ENCODE measurements at regions not wholly inside any gene's neighbourhood (a gene's known extent, or its start where the extent isn't known, plus 50 kb on each side); places are given as distances from the start of the nearest gene placed in this dataset.

DNA sequence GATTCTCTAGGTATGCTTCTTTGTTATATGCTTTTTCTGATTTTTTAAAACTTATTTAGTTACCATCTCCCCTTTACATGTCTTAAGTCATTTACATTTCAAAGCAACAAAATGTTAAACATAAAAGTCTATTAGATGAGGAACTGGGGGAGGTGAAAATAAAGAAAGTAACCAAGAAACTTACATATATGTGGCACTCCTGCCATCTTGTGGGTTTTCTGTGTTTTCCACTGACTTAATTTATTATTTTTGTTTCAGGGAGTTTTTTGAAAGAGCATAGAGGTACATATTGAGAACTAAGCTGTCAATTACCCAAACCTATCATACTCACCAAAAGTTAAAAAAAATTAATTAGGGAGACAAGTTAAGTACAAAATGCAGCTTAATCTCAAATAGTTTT, 1531.1 kb downstream of the MRPL39 start:
- no peaks in the 10 kb centered on the region for H4K20me1 ChIP-seq (ENCODE audit: insufficient read depth)
- TF ChIP-seq RAD21 (conservative IDR thresholded peaks at IDR 0.05), result peak; percentile 62
- TF ChIP-seq, protein P1, sequence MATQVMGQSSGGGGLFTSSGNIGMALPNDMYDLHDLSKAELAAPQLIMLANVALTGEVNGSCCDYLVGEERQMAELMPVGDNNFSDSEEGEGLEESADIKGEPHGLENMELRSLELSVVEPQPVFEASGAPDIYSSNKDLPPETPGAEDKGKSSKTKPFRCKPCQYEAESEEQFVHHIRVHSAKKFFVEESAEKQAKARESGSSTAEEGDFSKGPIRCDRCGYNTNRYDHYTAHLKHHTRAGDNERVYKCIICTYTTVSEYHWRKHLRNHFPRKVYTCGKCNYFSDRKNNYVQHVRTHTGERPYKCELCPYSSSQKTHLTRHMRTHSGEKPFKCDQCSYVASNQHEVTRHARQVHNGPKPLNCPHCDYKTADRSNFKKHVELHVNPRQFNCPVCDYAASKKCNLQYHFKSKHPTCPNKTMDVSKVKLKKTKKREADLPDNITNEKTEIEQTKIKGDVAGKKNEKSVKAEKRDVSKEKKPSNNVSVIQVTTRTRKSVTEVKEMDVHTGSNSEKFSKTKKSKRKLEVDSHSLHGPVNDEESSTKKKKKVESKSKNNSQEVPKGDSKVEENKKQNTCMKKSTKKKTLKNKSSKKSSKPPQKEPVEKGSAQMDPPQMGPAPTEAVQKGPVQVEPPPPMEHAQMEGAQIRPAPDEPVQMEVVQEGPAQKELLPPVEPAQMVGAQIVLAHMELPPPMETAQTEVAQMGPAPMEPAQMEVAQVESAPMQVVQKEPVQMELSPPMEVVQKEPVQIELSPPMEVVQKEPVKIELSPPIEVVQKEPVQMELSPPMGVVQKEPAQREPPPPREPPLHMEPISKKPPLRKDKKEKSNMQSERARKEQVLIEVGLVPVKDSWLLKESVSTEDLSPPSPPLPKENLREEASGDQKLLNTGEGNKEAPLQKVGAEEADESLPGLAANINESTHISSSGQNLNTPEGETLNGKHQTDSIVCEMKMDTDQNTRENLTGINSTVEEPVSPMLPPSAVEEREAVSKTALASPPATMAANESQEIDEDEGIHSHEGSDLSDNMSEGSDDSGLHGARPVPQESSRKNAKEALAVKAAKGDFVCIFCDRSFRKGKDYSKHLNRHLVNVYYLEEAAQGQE (IDR thresholded peaks at IDR 0.05; ENCODE audit: borderline replicate concordance), result no peak
- no peak for TF ChIP-seq POLR2AphosphoS5 (IDR thresholded peaks at IDR 0.05)
- TF ChIP-seq SMC3 (conservative IDR thresholded peaks at IDR 0.05; ENCODE audit: poor library complexity), result peak; percentile 63
- no peak for TF ChIP-seq EZH2 (IDR thresholded peaks at IDR 0.05; ENCODE audit: borderline replicate concordance, insufficient read depth, low read length, poor library complexity, severe bottlenecking)
- TF ChIP-seq, protein P2, sequence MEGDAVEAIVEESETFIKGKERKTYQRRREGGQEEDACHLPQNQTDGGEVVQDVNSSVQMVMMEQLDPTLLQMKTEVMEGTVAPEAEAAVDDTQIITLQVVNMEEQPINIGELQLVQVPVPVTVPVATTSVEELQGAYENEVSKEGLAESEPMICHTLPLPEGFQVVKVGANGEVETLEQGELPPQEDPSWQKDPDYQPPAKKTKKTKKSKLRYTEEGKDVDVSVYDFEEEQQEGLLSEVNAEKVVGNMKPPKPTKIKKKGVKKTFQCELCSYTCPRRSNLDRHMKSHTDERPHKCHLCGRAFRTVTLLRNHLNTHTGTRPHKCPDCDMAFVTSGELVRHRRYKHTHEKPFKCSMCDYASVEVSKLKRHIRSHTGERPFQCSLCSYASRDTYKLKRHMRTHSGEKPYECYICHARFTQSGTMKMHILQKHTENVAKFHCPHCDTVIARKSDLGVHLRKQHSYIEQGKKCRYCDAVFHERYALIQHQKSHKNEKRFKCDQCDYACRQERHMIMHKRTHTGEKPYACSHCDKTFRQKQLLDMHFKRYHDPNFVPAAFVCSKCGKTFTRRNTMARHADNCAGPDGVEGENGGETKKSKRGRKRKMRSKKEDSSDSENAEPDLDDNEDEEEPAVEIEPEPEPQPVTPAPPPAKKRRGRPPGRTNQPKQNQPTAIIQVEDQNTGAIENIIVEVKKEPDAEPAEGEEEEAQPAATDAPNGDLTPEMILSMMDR (IDR thresholded peaks at IDR 0.05; ENCODE audit: poor library complexity, severe bottlenecking), result peak; percentile 56
- TF ChIP-seq TAF1 (IDR thresholded peaks at IDR 0.05; ENCODE audit: low read depth), result no peak
- no peak for TF ChIP-seq EP300 (conservative IDR thresholded peaks at IDR 0.05; ENCODE audit: poor library complexity, severe bottlenecking)
- TF ChIP-seq MXI1 (conservative IDR thresholded peaks at IDR 0.05; ENCODE audit: poor library complexity, severe bottlenecking), result no peak

DNA sequence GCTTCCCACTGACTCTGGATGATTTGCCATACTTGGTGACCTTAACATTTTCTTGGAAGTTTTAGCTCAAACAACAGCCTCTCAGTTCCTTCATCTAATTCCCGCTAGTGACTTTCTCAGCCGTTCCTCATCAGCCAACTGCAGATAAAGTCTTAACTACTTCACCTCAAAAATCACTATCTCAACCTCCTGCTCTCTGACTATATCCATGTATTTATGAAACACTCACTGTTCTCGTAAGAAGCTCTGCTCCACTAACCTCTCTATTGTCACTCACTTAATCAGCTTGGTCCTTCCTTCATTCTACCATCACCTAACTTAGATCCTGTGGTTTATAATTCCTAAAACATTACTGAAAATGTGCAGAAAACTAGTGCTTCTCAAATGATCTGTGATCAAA, 1551.6 kb downstream of the MRPL39 start:
- no peaks in the 10 kb centered on the region for H3K9me3 ChIP-seq (ENCODE audit: low read length)
- H3K79me2 ChIP-seq (replicated peaks; ENCODE audit: insufficient read depth, low read length), result no peaks in the 10 kb centered on the region
- TF ChIP-seq SMC3 (conservative IDR thresholded peaks at IDR 0.05; ENCODE audit: poor library complexity) (no peak), EP300 (conservative IDR thresholded peaks at IDR 0.05; ENCODE audit: poor library complexity, severe bottlenecking) (no peak), MXI1 (conservative IDR thresholded peaks at IDR 0.05; ENCODE audit: poor library complexity, severe bottlenecking) (no peak), POLR2AphosphoS5 (IDR thresholded peaks at IDR 0.05) (no peak), EZH2 (IDR thresholded peaks at IDR 0.05; ENCODE audit: borderline replicate concordance, insufficient read depth, low read length, poor library complexity, severe bottlenecking) (no peak), TAF1 (IDR thresholded peaks at IDR 0.05; ENCODE audit: low read depth) (no peak), RAD21 (conservative IDR thresholded peaks at IDR 0.05) (no peak)
- TF ChIP-seq, protein P2 (IDR thresholded peaks at IDR 0.05; ENCODE audit: poor library complexity, severe bottlenecking), result no peak
- TF ChIP-seq, protein P1 (IDR thresholded peaks at IDR 0.05; ENCODE audit: borderline replicate concordance), result no peak
- H3K27ac ChIP-seq (ENCODE audit: low read length), result no peak overlapping the region
- H3F3A ChIP-seq (ENCODE audit: insufficient read depth, low read length, poor library complexity, severe bottlenecking), result no peaks in the 10 kb centered on the region
- no peaks in the 10 kb centered on the region for H3K9me2 ChIP-seq (ENCODE audit: insufficient read depth, low read length)
- no peaks in the 10 kb centered on the region for H4K20me1 ChIP-seq (ENCODE audit: insufficient read depth)
- no peak overlapping the region for H3K4me3 ChIP-seq (ENCODE audit: low read length)
- H2AFZ ChIP-seq (ENCODE audit: low read depth, low read length), result no peak overlapping the region
- H3K9ac ChIP-seq (ENCODE audit: low read length), result no peak overlapping the region
- H3K27me3 ChIP-seq (ENCODE audit: insufficient read depth, low read depth, low read length), result no peaks in the 10 kb centered on the region
- H3K36me3 ChIP-seq (ENCODE audit: insufficient read depth, low read length), result no peaks in the 10 kb centered on the region
- no peak overlapping the region for H3K4me2 ChIP-seq (ENCODE audit: low read length)

More for the DNA sequence above, 1531.1 kb downstream of the MRPL39 start:
- Histone ChIP-seq H3K27me3 (ENCODE audit: insufficient read depth, low read depth, low read length) (no peaks in the 10 kb centered on the region), H3K79me2 (replicated peaks; ENCODE audit: insufficient read depth, low read length) (no peaks in the 10 kb centered on the region), H3K4me2 (ENCODE audit: low read length) (no peak overlapping the region), H3F3A (ENCODE audit: insufficient read depth, low read length, poor library complexity, severe bottlenecking) (no peaks in the 10 kb centered on the region), H3K9me2 (ENCODE audit: insufficient read depth, low read length) (no peaks in the 10 kb centered on the region), H3K27ac (ENCODE audit: low read length) (no peak overlapping the region), H3K9ac (ENCODE audit: low read length) (no peak overlapping the region), H2AFZ (ENCODE audit: low read depth, low read length) (no peak overlapping the region), H3K36me3 (ENCODE audit: insufficient read depth, low read length) (no peaks in the 10 kb centered on the region), H3K9me3 (ENCODE audit: low read length) (peaks cover 5% of the 10 kb centered on the region), H3K4me3 (ENCODE audit: low read length) (no peak overlapping the region)

All from neural cell (in vitro differentiated cells).